ENCODE measurements at regions not wholly inside any gene's neighbourhood (a gene's known extent, or its start where the extent isn't known, plus 50 kb on each side); places are given as distances from the start of the nearest gene placed in this dataset.

- no peak for TF ChIP-seq CTCF (IDR thresholded peaks at IDR 0.05)
- TF ChIP-seq POLR2A (IDR thresholded peaks at IDR 0.05), result no peak
Observed at GRCh38 chr3:135456108-135456790, 509.3 kb upstream of the PPP2R3A start.

Data from gastroesophageal sphincter (tissue), 3 donors.